A549 (cell line): ENCODE measurements at regions not wholly inside any gene's neighbourhood (a gene's known extent, or its start where the extent isn't known, plus 50 kb on each side); places are given as distances from the start of the nearest gene placed in this dataset.

ENCODE experiments used
- ATAC-seq, 2 experiments: fragments of 200-7000 bp in 1 of 2; fragments of >200 bp in 1 of 2; cut with Nextera tagmentation in 1 of 2; cut with Tn5 transposase in 1 of 2; 3 replicates each; pipeline versions ENCODE4 v1.8.0 to v1.9.1; 2018 to 2020; ENCODE audit warnings: mild to moderate bottlenecking in 1 of 2, moderate library complexity in 1 of 2
- CTCF ChIA-PET: fragments of 300-600 bp; sonication (Branson Sonifier 250); formaldehyde crosslinking; extraction: SDS; loops from one replicate; lab custom pipeline; 2021; ENCODE audit warnings: antibody characterized with exemption, inconsistent platforms; lab: Yijun Ruan, JAX
- POLR2A ChIA-PET: fragments of 350-600 bp; formaldehyde crosslinking; extraction: SDS; loops from one replicate; lab custom pipeline; 2021; ENCODE audit warnings: antibody characterized with exemption, inconsistent platforms; lab: Yijun Ruan, JAX
- DNase-seq, 2 experiments: peaks; one replicate each; pipeline versions ENCODE4 v3.0.0 to v3.0.0-alpha.2; 2011 to 2016; ENCODE audit warnings: low read depth in 1 of 2, low spot score in 1 of 2
- FAIRE-seq: peaks from 2 replicates; lab custom pipeline; 2011; peaks lifted over from hg19 to GRCh38; lab: Jason Lieb, UNC
- H3K27ac ChIP-seq, 2 experiments: fragments of >200 bp; sonication (Bioruptor Twin); formaldehyde crosslinking; 3 replicates each; pipeline ENCODE4 v1.5.1; 2016 to 2017
- H3K4me1 ChIP-seq: fragments of >200 bp; sonication (Bioruptor Twin); formaldehyde crosslinking; 3 replicates; pipeline ENCODE4 v1.6.1; 2016
- H3K4me2 ChIP-seq: fragments of >200 bp; sonication (Bioruptor Twin); formaldehyde crosslinking; 3 replicates; pipeline ENCODE4 v1.6.1; 2016
- H3K4me3 ChIP-seq: fragments of >200 bp; sonication (Bioruptor Twin); formaldehyde crosslinking; 3 replicates; pipeline ENCODE4 v1.5.1; 2016
- H3K9me3 ChIP-seq: fragments of >200 bp; sonication (Bioruptor Twin); formaldehyde crosslinking; 3 replicates; pipeline ENCODE4 v1.6.1; 2016
- BCL3 ChIP-seq: fragments of >200 bp; sonication (Bioruptor Twin); formaldehyde crosslinking; IDR thresholded peaks from 3 replicates; pipeline ENCODE4 v1.6.1; 2016
- CBX2 ChIP-seq: fragments of 200-600 bp; sonication (generic); IDR thresholded peaks from 2 replicates; pipeline ENCODE4 v1.6.1; 2016; ENCODE audit warnings: low read depth, mild to moderate bottlenecking, borderline replicate concordance
- CBX8 ChIP-seq: fragments of 200-600 bp; sonication (generic); IDR thresholded peaks from 2 replicates; pipeline ENCODE4 v1.6.1; 2016
- CHD2 ChIP-seq: fragments of 150-350 bp; IDR thresholded peaks from 2 replicates; pipeline ENCODE4 v1.6.1; 2014; ENCODE audit warnings: low read length; ENCODE audit not compliant: partially characterized antibody
- CTCF ChIP-seq: fragments of >200 bp; sonication (Bioruptor Twin); formaldehyde crosslinking; IDR thresholded peaks from 3 replicates; pipeline ENCODE4 v1.5.1; 2016
- EHF ChIP-seq: fragments of 250-450 bp; sonication (Bioruptor Pico); IDR thresholded peaks from 2 replicates; pipeline ENCODE4 v1.5.0; 2020; ENCODE audit warnings: mild to moderate bottlenecking
- EHMT2 ChIP-seq: fragments of 200-600 bp; sonication (generic); IDR thresholded peaks from 2 replicates; pipeline ENCODE4 v1.6.1; 2016; ENCODE audit warnings: antibody characterized with exemption, low read depth, mild to moderate bottlenecking, moderate library complexity
- ELK1 ChIP-seq: fragments of 150-350 bp; IDR thresholded peaks from 2 replicates; pipeline ENCODE4 v1.6.1; 2014; ENCODE audit warnings: low read depth, mild to moderate bottlenecking, low read length
- FOSB ChIP-seq: fragments of 250-450 bp; sonication (Bioruptor Pico); IDR thresholded peaks from 2 replicates; pipeline ENCODE4 v1.5.0; 2020; ENCODE audit warnings: mild to moderate bottlenecking, moderate library complexity
- FOSL2 ChIP-seq, 2 experiments: fragments of 450-650 bp in 1 of 2; fragments of >200 bp in 1 of 2; sonication (Bioruptor Twin) in 1 of 2; formaldehyde crosslinking; IDR thresholded peaks; 2 replicates each; pipeline versions ENCODE4 v1.5.0 to v1.6.1; 2016 to 2020; ENCODE audit warnings: mild to moderate bottlenecking in 1 of 2, moderate library complexity in 1 of 2
- HDAC2 ChIP-seq: fragments of 200-600 bp; sonication (generic); IDR thresholded peaks from 2 replicates; pipeline ENCODE4 v1.6.1; 2016
- HEYL ChIP-seq: fragments of 250-450 bp; sonication (Bioruptor Pico); IDR thresholded peaks from 2 replicates; pipeline ENCODE4 v1.8.0; 2021; ENCODE audit warnings: mild to moderate bottlenecking, moderate library complexity
- HMGXB4 ChIP-seq: fragments of 250-450 bp; sonication (Bioruptor Pico); IDR thresholded peaks from 2 replicates; pipeline ENCODE4 v1.5.0; 2021; ENCODE audit warnings: mild to moderate bottlenecking, moderate library complexity, borderline replicate concordance
- HOXA7 ChIP-seq: fragments of 250-450 bp; sonication (Bioruptor Pico); IDR thresholded peaks from 2 replicates; pipeline ENCODE4 v1.5.0; 2020; ENCODE audit warnings: mild to moderate bottlenecking, moderate library complexity
- HOXB5 ChIP-seq: fragments of 250-450 bp; sonication (Bioruptor Pico); IDR thresholded peaks from 2 replicates; pipeline ENCODE4 v1.5.0; 2020; ENCODE audit warnings: mild to moderate bottlenecking, moderate library complexity
- JUN ChIP-seq, 2 experiments: fragments of >200 bp; sonication (Bioruptor Twin); formaldehyde crosslinking; IDR thresholded peaks; 2 replicates in 1 of 2; 3 replicates in 1 of 2; pipeline ENCODE4 v1.6.1; 2016 to 2017
- MAFK ChIP-seq: fragments of 450-650 bp; IDR thresholded peaks from 2 replicates; pipeline ENCODE4 v1.6.1; 2014; ENCODE audit not compliant: partially characterized antibody
- NR3C1 ChIP-seq: fragments of >200 bp; sonication (Bioruptor Twin); formaldehyde crosslinking; IDR thresholded peaks from 3 replicates; pipeline ENCODE4 v1.6.1; 2017
- RCOR1 ChIP-seq: fragments of 150-350 bp; IDR thresholded peaks from 2 replicates; pipeline ENCODE4 v1.6.1; 2014; ENCODE audit warnings: antibody characterized with exemption, low read length, low read depth
- REST ChIP-seq: fragments of 200-600 bp; sonication (generic); IDR thresholded peaks from 2 replicates; pipeline ENCODE4 v1.6.1; 2016; ENCODE audit warnings: antibody characterized with exemption, mild to moderate bottlenecking, moderate library complexity
- RFX5 ChIP-seq: fragments of 450-650 bp; IDR thresholded peaks from 2 replicates; pipeline ENCODE4 v1.7.1; 2014; ENCODE audit warnings: antibody characterized with exemption, mild to moderate bottlenecking, moderate library complexity
- SMC3 ChIP-seq: fragments of >200 bp; sonication (Bioruptor Twin); formaldehyde crosslinking; IDR thresholded peaks from 3 replicates; pipeline ENCODE4 v1.6.1; 2018; ENCODE audit warnings: inconsistent platforms
- WGBS: methylation state at CpG from one replicate; pipeline ENCODE4 v1.1.6; 2017; ENCODE audit errors: missing lambda C conversion rate; 5-methylcytosine and 5-hydroxymethylcytosine counted together

GRCh38 chr18:40367576-40367975 lies 1587.5 kb upstream of the PIK3C3 start:
- no peaks in the 10 kb centered on the region for H3K9me3 ChIP-seq
- WGBS = 5% methylated on average over 2 of the region's 2 CpGs
- ATAC-seq (no peak), FAIRE-seq (no peak), DNase-seq (no peak)
- TF ChIP-seq EHMT2 (no peak), REST (no peak), CBX8 (no peak), BCL3 (no peak), CBX2 (no peak), SMC3 (no peak), HOXA7 (CRISPR knock-in tag) (no peak), JUN (IDR thresholded peaks at IDR 0.05) (no peak), EHF (CRISPR knock-in tag) (no peak), RFX5 (no peak)
- H3K4me3 ChIP-seq = no peak overlapping the region
- H3K27ac ChIP-seq = no peak overlapping the region
- no peaks in the 10 kb centered on the region for H3K4me1 ChIP-seq
- POLR2A ChIA-PET = no interaction called here
- H3K4me2 ChIP-seq = no peak overlapping the region
- CTCF ChIA-PET = no interaction called here

GRCh38 chr18:40366521-40366920 lies 1588.5 kb upstream of the PIK3C3 start:
- FAIRE-seq = no peak
- no peak overlapping the region for H3K4me2 ChIP-seq
- TF ChIP-seq NR3C1 (no peak), JUN (IDR thresholded peaks at IDR 0.05) (no peak), FOSB (CRISPR knock-in tag) (no peak), CHD2 (no peak), HMGXB4 (CRISPR knock-in tag) (no peak), MAFK (no peak), CTCF (no peak), HOXB5 (CRISPR knock-in tag) (no peak), HDAC2 (no peak), HEYL (CRISPR knock-in tag) (no peak), FOSL2 (IDR thresholded peaks at IDR 0.05) (no peak), FOSL2 (CRISPR knock-in tag; IDR thresholded peaks at IDR 0.05) (no peak), ELK1 (no peak), RCOR1 (no peak)
- TF ChIP-seq, all 56 proteins: peak for 0
- H3K4me1 ChIP-seq = no peaks in the 10 kb centered on the region
- DNase-seq (no peak), ATAC-seq (no peak)
- H3K27ac ChIP-seq = no peak overlapping the region
- POLR2A ChIA-PET = no interaction called here
- CTCF ChIA-PET = no interaction called here
- H3K4me3 ChIP-seq = no peak overlapping the region
- no peaks in the 10 kb centered on the region for H3K9me3 ChIP-seq
